Aorta (tissue), 5 donors: ENCODE measurements at regions not wholly inside any gene's neighbourhood (a gene's known extent, or its start where the extent isn't known, plus 50 kb on each side); places are given as distances from the start of the nearest gene placed in this dataset.

Source experiments
- ATAC-seq: fragments of 200-7000 bp; cut with Tn5 transposase; one replicate; pipeline ENCODE4 v1.9.1; 2022; ENCODE audit warnings: moderate library complexity; ENCODE audit not compliant: low FRiP score
- DNase-seq, 2 donors: peaks; one replicate each; pipeline ENCODE4 v3.0.0-alpha.2; 2020
- H3K27ac ChIP-seq, 2 donors: one replicate each; pipeline ENCODE4 v1.5.1; 2013; ENCODE audit warnings: low read length in 2 of 2, mild to moderate bottlenecking in 2 of 2, moderate library complexity in 2 of 2, control low read depth in 1 of 2, inconsistent platforms in 1 of 2, low read depth in 1 of 2
- H3K27me3 ChIP-seq, 2 donors: one replicate each; pipeline ENCODE4 v1.6.1; 2013; ENCODE audit warnings: control low read depth in 1 of 2, low read length in 1 of 2, mild to moderate bottlenecking in 1 of 2, moderate library complexity in 1 of 2; ENCODE audit not compliant: insufficient read depth in 2 of 2, control insufficient read depth in 1 of 2
- H3K36me3 ChIP-seq, 2 donors: one replicate each; pipeline ENCODE4 v1.6.1; 2013; ENCODE audit warnings: control low read depth in 1 of 2, low read length in 1 of 2, mild to moderate bottlenecking in 1 of 2; ENCODE audit not compliant: insufficient read depth in 2 of 2, control insufficient read depth in 1 of 2
- H3K4me1 ChIP-seq, 2 donors: one replicate each; pipeline ENCODE4 v1.6.1; 2013; ENCODE audit warnings: low read length in 2 of 2, control low read depth in 1 of 2, mild to moderate bottlenecking in 1 of 2, moderate library complexity in 1 of 2; ENCODE audit not compliant: insufficient read depth in 2 of 2, control insufficient read depth in 1 of 2
- H3K4me3 ChIP-seq, 2 donors: one replicate each; pipeline ENCODE4 v1.5.1; 2013; ENCODE audit warnings: low read length in 2 of 2, control low read depth in 1 of 2, mild to moderate bottlenecking in 1 of 2
- H3K9me3 ChIP-seq: one replicate; pipeline ENCODE4 v1.6.1; 2013; ENCODE audit warnings: mild to moderate bottlenecking, low read length; ENCODE audit not compliant: control insufficient read depth
- WGBS, 2 donors: extraction: QIAGEN DNeasy Blood & Tissue Kit; methylation state at CpG; one replicate each; pipeline ENCODE4 v1.1.7; 2013; 5-methylcytosine and 5-hydroxymethylcytosine counted together
- intact Hi-C, 2 donors: fragments of 100-400 bp; cut with DNase I; formaldehyde crosslinking; loops; one replicate each; pipeline versions ENCODE4 v1.14.2 to v1.15.0; 2022
- donor health status: healthy with polysubstance abuse.
- donor health status: Bipolar disorder and iron deficiency.
- donor health status: DM: no; HTN: no; CAD: no.
- donor health status: DM: no; HTN: no; CAD: no.
- donor health status: DM: yes; HTN: yes; CAD: no.

GRCh38 chr2:15700131-15700530 is 108.5 kb downstream of the DDX1 start:
- WGBS, 2 donors: 94 to 100% methylated on average over 2 of the region's 2 CpGs
- DNase-seq (no peak), ATAC-seq (no peak)
- Histone ChIP-seq H3K27ac (no peak overlapping the region), H3K36me3 (no peaks in the 10 kb centered on the region), H3K4me1 (no peaks in the 10 kb centered on the region), H3K9me3 (no peaks in the 10 kb centered on the region), H3K27me3 (no peaks in the 10 kb centered on the region), H3K4me3 (no peak overlapping the region)
- intact Hi-C loops: no loop called here

GRCh38 chr2:15700599-15701340 is 109.1 kb downstream of the DDX1 start:
- no peaks in the 10 kb centered on the region for H3K4me1 ChIP-seq
- 75 to 78% methylated on average over 7 of the region's 7 CpGs for WGBS, 2 donors
- no peak for ATAC-seq
- intact Hi-C loops: no loop called here
- H3K27me3 ChIP-seq: no peaks in the 10 kb centered on the region
- no peaks in the 10 kb centered on the region for H3K9me3 ChIP-seq
- H3K4me3 ChIP-seq: no peak overlapping the region
- no peaks in the 10 kb centered on the region for H3K36me3 ChIP-seq
- H3K27ac ChIP-seq: no peak overlapping the region
- DNase-seq: no peak

GRCh38 chr2:15701341-15701907 is 109.8 kb downstream of the DDX1 start:
- no peaks in the 10 kb centered on the region for H3K4me1 ChIP-seq
- intact Hi-C loops: no loop called here
- no peak for DNase-seq
- ATAC-seq: no peak
- no peaks in the 10 kb centered on the region for H3K36me3 ChIP-seq
- no peaks in the 10 kb centered on the region for H3K9me3 ChIP-seq
- WGBS, 2 donors: 78 to 81% methylated on average over 11 of the region's 11 CpGs
- no peaks in the 10 kb centered on the region for H3K27me3 ChIP-seq
- H3K27ac ChIP-seq: no peak overlapping the region
- H3K4me3 ChIP-seq: no peak overlapping the region

- no peaks in the 10 kb centered on the region for H3K27me3 ChIP-seq
- H3K36me3 ChIP-seq: no peaks in the 10 kb centered on the region
- no peaks in the 10 kb centered on the region for H3K4me1 ChIP-seq
- H3K27ac ChIP-seq: no peak overlapping the region
- DNase-seq: no peak
- no peak for ATAC-seq
- no peaks in the 10 kb centered on the region for H3K9me3 ChIP-seq
- H3K4me3 ChIP-seq: no peak overlapping the region
- intact Hi-C loops: no loop called here
Observed at GRCh38 chr2:15701991-15702390, 110.3 kb downstream of the DDX1 start.

GRCh38 chr2:15702452-15702851 is 110.8 kb downstream of the DDX1 start:
- intact Hi-C loops: no loop called here
- DNase-seq (no peak), ATAC-seq (no peak)
- Histone ChIP-seq H3K27ac (no peak overlapping the region), H3K4me1 (no peaks in the 10 kb centered on the region), H3K27me3 (no peaks in the 10 kb centered on the region), H3K9me3 (no peaks in the 10 kb centered on the region), H3K4me3 (no peak overlapping the region), H3K36me3 (no peaks in the 10 kb centered on the region)
- 73 to 87% methylated on average over 4 of the region's 4 CpGs for WGBS, 2 donors

- Histone ChIP-seq H3K9me3 (no peaks in the 10 kb centered on the region), H3K36me3 (no peaks in the 10 kb centered on the region), H3K27me3 (no peaks in the 10 kb centered on the region), H3K4me3 (no peak overlapping the region), H3K27ac (no peak overlapping the region), H3K4me1 (no peaks in the 10 kb centered on the region)
- DNase-seq (no peak), ATAC-seq (no peak)
- 93 to 97% methylated on average over 1 of the region's 1 CpG for WGBS, 2 donors
- intact Hi-C loops: no loop called here
Observed at GRCh38 chr2:15703365-15703869, 111.7 kb downstream of the DDX1 start.

GRCh38 chr2:15704086-15704787 is 112.6 kb downstream of the DDX1 start:
- H3K4me3 ChIP-seq: no peak overlapping the region
- no peaks in the 10 kb centered on the region for H3K27me3 ChIP-seq
- H3K9me3 ChIP-seq: no peaks in the 10 kb centered on the region
- H3K4me1 ChIP-seq: no peaks in the 10 kb centered on the region
- intact Hi-C loops: no loop called here
- no peaks in the 10 kb centered on the region for H3K36me3 ChIP-seq
- no peak overlapping the region for H3K27ac ChIP-seq
- DNase-seq: no peak
- no peak for ATAC-seq
- 43 to 52% methylated on average over 2 of the region's 2 CpGs for WGBS, 2 donors

GRCh38 chr2:15704788-15705115 is 113.1 kb downstream of the DDX1 start:
- H3K4me3 ChIP-seq: no peak overlapping the region
- no peak overlapping the region for H3K27ac ChIP-seq
- intact Hi-C loops: no loop called here
- ATAC-seq: no peak
- H3K9me3 ChIP-seq: no peaks in the 10 kb centered on the region
- no peaks in the 10 kb centered on the region for H3K27me3 ChIP-seq
- H3K4me1 ChIP-seq: no peaks in the 10 kb centered on the region
- H3K36me3 ChIP-seq: no peaks in the 10 kb centered on the region
- no peak for DNase-seq
- WGBS, 2 donors: 68 to 78% methylated on average over 1 of the region's 1 CpG

- 97% methylated on average over 6 of the region's 6 CpGs for WGBS, 2 donors
Observed at GRCh38 chr2:15705310-15705709, 113.6 kb downstream of the DDX1 start.

More at GRCh38 chr2:15705310-15705709, 113.6 kb downstream of the DDX1 start:
- DNase-seq (no peak), ATAC-seq (no peak)
- H3K4me3 ChIP-seq: no peak overlapping the region
- no peaks in the 10 kb centered on the region for H3K27me3 ChIP-seq
- H3K9me3 ChIP-seq: no peaks in the 10 kb centered on the region
- intact Hi-C loops: no loop called here
- no peaks in the 10 kb centered on the region for H3K4me1 ChIP-seq
- no peaks in the 10 kb centered on the region for H3K36me3 ChIP-seq
- H3K27ac ChIP-seq: no peak overlapping the region
